ENCODE measurements at regions not wholly inside any gene's neighbourhood (a gene's known extent, or its start where the extent isn't known, plus 50 kb on each side); places are given as distances from the start of the nearest gene placed in this dataset.

GRCh38 chr10:36650274-36650673 is 475.1 kb upstream of the ANKRD30A start:
- Histone ChIP-seq H3K27ac (no peak overlapping the region), H3K27me3 (no peaks in the 10 kb centered on the region), H3K36me3 (no peaks in the 10 kb centered on the region), H3K4me3 (no peak overlapping the region), H3K9me3 (ENCODE audit: low read depth) (no peaks in the 10 kb centered on the region), H3K4me1 (ENCODE audit: low read depth) (peaks cover 3% of the 10 kb centered on the region)
- DNase-seq (ENCODE audit: low read depth in 1 of 2, low spot score in 1 of 2), result no peak
- no peak for TF ChIP-seq CTCF (IDR thresholded peaks at IDR 0.05; ENCODE audit: low read depth, low read length)

GRCh38 chr10:36647540-36647939 is 477.9 kb upstream of the ANKRD30A start:
- no peak for DNase-seq (ENCODE audit: low read depth in 1 of 2, low spot score in 1 of 2)
- no peak overlapping the region for H3K27ac ChIP-seq

GRCh38 chr10:36640626-36641025 is 484.8 kb upstream of the ANKRD30A start:
- no peak for TF ChIP-seq CTCF (IDR thresholded peaks at IDR 0.05; ENCODE audit: low read depth, low read length)
- no peak for DNase-seq (ENCODE audit: low read depth in 1 of 2, low spot score in 1 of 2)
- peaks cover 6% of the 10 kb centered on the region for H3K4me1 ChIP-seq (ENCODE audit: low read depth)
- no peaks in the 10 kb centered on the region for H3K27me3 ChIP-seq
- no peak overlapping the region for H3K4me3 ChIP-seq
- no peak overlapping the region for H3K27ac ChIP-seq
- no peaks in the 10 kb centered on the region for H3K36me3 ChIP-seq
- no peaks in the 10 kb centered on the region for H3K9me3 ChIP-seq (ENCODE audit: low read depth)

More at GRCh38 chr10:36647540-36647939, 477.9 kb upstream of the ANKRD30A start:
- peaks cover 6% of the 10 kb centered on the region for H3K4me1 ChIP-seq (ENCODE audit: low read depth)
- TF ChIP-seq CTCF (IDR thresholded peaks at IDR 0.05; ENCODE audit: low read depth, low read length), result no peak
- no peaks in the 10 kb centered on the region for H3K9me3 ChIP-seq (ENCODE audit: low read depth)
- no peaks in the 10 kb centered on the region for H3K36me3 ChIP-seq
- H3K4me3 ChIP-seq, result no peak overlapping the region
- H3K27me3 ChIP-seq, result no peaks in the 10 kb centered on the region

GRCh38 chr10:36638462-36639155 is 486.8 kb upstream of the ANKRD30A start:
- no peak for DNase-seq (ENCODE audit: low read depth in 1 of 2, low spot score in 1 of 2)
- Histone ChIP-seq H3K36me3 (no peaks in the 10 kb centered on the region), H3K27me3 (no peaks in the 10 kb centered on the region), H3K9me3 (ENCODE audit: low read depth) (no peaks in the 10 kb centered on the region), H3K4me1 (ENCODE audit: low read depth) (no peaks in the 10 kb centered on the region), H3K4me3 (no peak overlapping the region), H3K27ac (no peak overlapping the region)
- no peak for TF ChIP-seq CTCF (IDR thresholded peaks at IDR 0.05; ENCODE audit: low read depth, low read length)

- Histone ChIP-seq H3K36me3 (no peaks in the 10 kb centered on the region), H3K4me1 (ENCODE audit: low read depth) (no peaks in the 10 kb centered on the region), H3K27ac (no peak overlapping the region), H3K4me3 (no peak overlapping the region), H3K27me3 (no peaks in the 10 kb centered on the region), H3K9me3 (ENCODE audit: low read depth) (no peaks in the 10 kb centered on the region)
- DNase-seq (ENCODE audit: low read depth in 1 of 2, low spot score in 1 of 2), result no peak
- no peak for TF ChIP-seq CTCF (IDR thresholded peaks at IDR 0.05; ENCODE audit: low read depth, low read length)
These were observed 488.5 kb upstream of the ANKRD30A start for GRCh38 chr10:36636879-36637278.
